ENCODE measurements at regions not wholly inside any gene's neighbourhood (a gene's known extent, or its start where the extent isn't known, plus 50 kb on each side); places are given as distances from the start of the nearest gene placed in this dataset.

- H3K4me3 ChIP-seq, result no peak overlapping the region
- no peaks in the 10 kb centered on the region for H3K36me3 ChIP-seq
- H3K27ac ChIP-seq, result no peak overlapping the region
- no peak for TF ChIP-seq POLR2AphosphoS5 (IDR thresholded peaks at IDR 0.05)
- no peak for TF ChIP-seq CTCF (IDR thresholded peaks at IDR 0.05)
- TF ChIP-seq POLR2A (IDR thresholded peaks at IDR 0.05), result no peak
- no peaks in the 10 kb centered on the region for H3K27me3 ChIP-seq
- no peaks in the 10 kb centered on the region for H3K4me1 ChIP-seq
- intact Hi-C loops (cut with DNase I; ENCODE audit: low total_unique reads), result no loop called here
- no peaks in the 10 kb centered on the region for H3K9me3 ChIP-seq
- no peak for DNase-seq (ENCODE audit: low spot score in 2 of 2)
These were observed 594.6 kb upstream of the FAM174A start for GRCh38 chr5:99940540-99940939.

GRCh38 chr5:99936911-99937310 is 598.3 kb upstream of the FAM174A start:
- no peak for DNase-seq (ENCODE audit: low spot score in 2 of 2)
- intact Hi-C loops (cut with DNase I; ENCODE audit: low total_unique reads), result no loop called here

GRCh38 chr5:99929806-99930135 is 605.4 kb upstream of the FAM174A start:
- H3K27ac ChIP-seq, result no peak overlapping the region
- H3K4me1 ChIP-seq, result no peaks in the 10 kb centered on the region
- no peak overlapping the region for H3K4me3 ChIP-seq
- no peak for DNase-seq (ENCODE audit: low spot score in 2 of 2)
- H3K36me3 ChIP-seq, result no peaks in the 10 kb centered on the region
- H3K27me3 ChIP-seq, result no peaks in the 10 kb centered on the region
- no peak for TF ChIP-seq POLR2AphosphoS5 (IDR thresholded peaks at IDR 0.05)
- TF ChIP-seq CTCF (IDR thresholded peaks at IDR 0.05), result no peak
- no peak for TF ChIP-seq POLR2A (IDR thresholded peaks at IDR 0.05)
- H3K9me3 ChIP-seq, result no peaks in the 10 kb centered on the region
- intact Hi-C loops (cut with DNase I; ENCODE audit: low total_unique reads), result no loop called here

More at GRCh38 chr5:99936911-99937310, 598.3 kb upstream of the FAM174A start:
- no peaks in the 10 kb centered on the region for H3K4me1 ChIP-seq
- no peaks in the 10 kb centered on the region for H3K27me3 ChIP-seq
- H3K4me3 ChIP-seq, result no peak overlapping the region
- TF ChIP-seq POLR2AphosphoS5 (IDR thresholded peaks at IDR 0.05) (no peak), CTCF (IDR thresholded peaks at IDR 0.05) (no peak), POLR2A (IDR thresholded peaks at IDR 0.05) (no peak)
- no peak overlapping the region for H3K27ac ChIP-seq
- H3K36me3 ChIP-seq, result no peaks in the 10 kb centered on the region
- no peaks in the 10 kb centered on the region for H3K9me3 ChIP-seq

GRCh38 chr5:99929067-99929805 is 605.9 kb upstream of the FAM174A start:
- no peaks in the 10 kb centered on the region for H3K9me3 ChIP-seq
- H3K36me3 ChIP-seq, result no peaks in the 10 kb centered on the region
- TF ChIP-seq CTCF (IDR thresholded peaks at IDR 0.05) (no peak), POLR2A (IDR thresholded peaks at IDR 0.05) (no peak), POLR2AphosphoS5 (IDR thresholded peaks at IDR 0.05) (no peak)
- DNase-seq (ENCODE audit: low spot score in 2 of 2), result no peak
- intact Hi-C loops (cut with DNase I; ENCODE audit: low total_unique reads), result no loop called here
- H3K4me1 ChIP-seq, result no peaks in the 10 kb centered on the region
- no peak overlapping the region for H3K4me3 ChIP-seq
- no peak overlapping the region for H3K27ac ChIP-seq
- no peaks in the 10 kb centered on the region for H3K27me3 ChIP-seq

- Histone ChIP-seq H3K4me3 (no peak overlapping the region), H3K27ac (no peak overlapping the region), H3K36me3 (no peaks in the 10 kb centered on the region), H3K9me3 (no peaks in the 10 kb centered on the region), H3K27me3 (no peaks in the 10 kb centered on the region), H3K4me1 (no peaks in the 10 kb centered on the region)
- DNase-seq (ENCODE audit: low spot score in 2 of 2), result no peak
- TF ChIP-seq CTCF (IDR thresholded peaks at IDR 0.05) (no peak), POLR2AphosphoS5 (IDR thresholded peaks at IDR 0.05) (no peak), POLR2A (IDR thresholded peaks at IDR 0.05) (no peak)
- intact Hi-C loops (cut with DNase I; ENCODE audit: low total_unique reads), result no loop called here
These were observed 606.7 kb upstream of the FAM174A start for GRCh38 chr5:99928490-99928889.
